Transverse colon (tissue), 4 donors: ENCODE measurements at regions not wholly inside any gene's neighbourhood (a gene's known extent, or its start where the extent isn't known, plus 50 kb on each side); places are given as distances from the start of the nearest gene placed in this dataset.

Experiments used
- CTCF ChIP-seq, 5 experiments: fragments of 200-600 bp in 3 of 5; fragments of 450-650 bp in 2 of 5; sonication (generic) in 3 of 5; IDR thresholded peaks; 1 replicate in 2 of 5; 2 replicates in 3 of 5; pipeline ENCODE4 v1.5.1; 2016 to 2017; ENCODE audit warnings: antibody characterized with exemption in 5 of 5, inconsistent platforms in 3 of 5, mild to moderate bottlenecking in 2 of 5, moderate library complexity in 1 of 5
- EP300 ChIP-seq: sonication (generic); formaldehyde crosslinking; IDR thresholded peaks from one replicate; pipeline ENCODE4 v1.6.1; 2017; ENCODE audit warnings: antibody characterized with exemption, low read depth
- POLR2A ChIP-seq: fragments of 450-650 bp; IDR thresholded peaks from one replicate; pipeline ENCODE4 v1.6.1; 2016; ENCODE audit warnings: antibody characterized with exemption, mild to moderate bottlenecking, moderate library complexity
- POLR2AphosphoS5 ChIP-seq, 3 donors: sonication (generic); formaldehyde crosslinking; IDR thresholded peaks; one replicate each; pipeline ENCODE4 v1.6.1; 2016; ENCODE audit warnings: antibody characterized with exemption in 3 of 3

- TF ChIP-seq CTCF (IDR thresholded peaks at IDR 0.05) (no peak), EP300 (no peak), POLR2A (no peak), POLR2AphosphoS5 (IDR thresholded peaks at IDR 0.05) (no peak)
Measured at GRCh38 chr12:94091624-94092023, 56.8 kb upstream of the PLXNC1 start.
